GM19438 (cell line): ENCODE measurements at regions not wholly inside any gene's neighbourhood (a gene's known extent, or its start where the extent isn't known, plus 50 kb on each side); places are given as distances from the start of the nearest gene placed in this dataset.
A peak's percentile ranks its signal among the peaks of the same experiment; 100 is the strongest.

Source experiments
- ATAC-seq: cut with Tn5 transposase; IDR thresholded peaks from one replicate; pipeline ENCODE4 v1.9.1; 2021; ENCODE audit warnings: low read depth; ENCODE audit not compliant: unreplicated experiment

DNA sequence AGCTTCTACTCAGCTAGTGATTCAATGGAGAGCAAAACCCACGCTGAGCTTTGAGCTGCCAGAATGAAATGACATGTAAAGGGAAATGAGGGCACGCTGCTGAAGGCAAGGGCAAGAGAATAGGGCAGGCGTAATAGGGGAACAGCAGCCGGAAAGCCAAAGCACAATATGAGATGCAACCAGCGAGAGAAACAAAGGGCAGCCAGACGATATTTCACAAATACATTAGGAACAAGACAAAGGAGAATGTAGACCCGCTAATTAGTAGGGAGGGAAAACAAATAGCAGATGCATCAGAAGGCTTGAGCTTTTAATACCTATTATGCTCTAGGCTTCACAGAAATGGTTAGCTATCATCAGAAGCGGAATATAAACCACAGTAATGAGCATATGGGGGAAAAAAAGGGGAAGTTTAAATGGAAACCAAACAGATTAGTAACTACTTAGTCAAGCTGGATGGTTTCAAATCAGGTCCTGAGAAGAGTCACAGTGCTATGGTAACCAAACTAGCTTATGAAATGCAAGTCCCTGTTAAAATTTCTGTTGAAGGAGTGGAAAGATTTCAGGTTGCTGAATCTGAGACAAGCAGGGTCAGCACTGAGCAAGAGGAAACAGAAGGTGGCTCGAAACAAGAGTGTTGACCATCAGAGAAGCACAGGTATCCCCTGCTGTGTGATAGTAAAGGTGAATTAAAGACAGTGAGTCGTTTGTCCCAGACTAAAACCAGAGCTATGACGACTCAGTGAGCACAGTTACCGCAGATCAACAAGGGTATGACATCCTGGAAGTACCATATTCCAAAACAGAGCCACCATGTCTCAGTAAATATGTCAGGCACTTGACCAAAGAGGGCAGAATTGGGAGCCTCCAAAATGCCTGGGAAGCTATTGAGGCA, 496.9 kb upstream of the CELF2 start:
- peak; percentile 68 for ATAC-seq

DNA sequence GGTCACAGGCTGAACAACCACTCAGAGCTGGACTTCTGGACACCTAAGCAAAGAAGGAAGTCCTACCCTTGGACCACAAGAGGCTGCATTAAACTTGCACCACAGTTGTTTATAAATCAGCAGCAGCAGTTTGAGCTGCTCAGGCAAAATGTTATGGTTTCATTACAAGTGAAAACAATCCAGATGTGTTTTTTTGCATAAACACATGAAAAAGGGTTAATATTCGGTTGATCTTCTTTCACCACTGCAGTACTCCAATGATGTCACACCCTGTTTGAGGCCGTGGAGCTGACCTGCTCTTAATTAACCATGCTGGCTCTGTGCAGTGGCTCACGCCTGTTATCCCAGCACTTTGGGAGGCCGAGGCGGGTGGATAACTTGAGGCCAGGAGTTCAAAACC, 490.8 kb upstream of the CELF2 start:
- no peak for ATAC-seq

GRCh38 chr10:10527861-10528562, 489.7 kb upstream of the CELF2 start:
- ATAC-seq = no peak

GRCh38 chr10:10528563-10528910, 489.1 kb upstream of the CELF2 start:
- ATAC-seq = no peak

- no peak for ATAC-seq
These were observed 487.4 kb upstream of the CELF2 start for GRCh38 chr10:10530313-10530712.

GRCh38 chr10:10532236-10532635, 485.4 kb upstream of the CELF2 start:
- no peak for ATAC-seq

- no peak for ATAC-seq
These were observed 484.8 kb upstream of the CELF2 start for GRCh38 chr10:10532826-10533225.

DNA sequence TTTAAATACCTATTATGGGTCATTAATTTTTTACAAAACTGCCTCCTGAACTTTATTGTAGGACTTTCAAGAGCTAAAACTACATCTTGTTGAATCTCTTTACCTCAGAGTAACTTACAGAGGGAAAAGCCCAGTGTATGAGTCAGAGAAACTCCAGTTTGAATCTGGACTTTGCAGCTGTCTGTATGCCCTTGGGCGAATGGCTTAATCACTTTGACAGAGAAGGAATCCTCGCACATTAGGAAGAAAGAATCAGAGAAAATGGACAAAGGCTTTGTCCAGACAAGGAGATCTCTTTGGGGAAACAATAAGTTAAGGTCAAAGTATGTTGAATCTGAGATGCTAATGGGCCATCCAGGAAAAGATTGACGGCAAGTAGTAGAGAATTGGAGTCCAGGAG, 484.2 kb upstream of the CELF2 start:
- no peak for ATAC-seq

- ATAC-seq = no peak
These were observed 479.3 kb upstream of the CELF2 start for GRCh38 chr10:10538326-10538725.

GRCh38 chr10:10540398-10540797, 477.3 kb upstream of the CELF2 start:
- ATAC-seq = no peak

DNA sequence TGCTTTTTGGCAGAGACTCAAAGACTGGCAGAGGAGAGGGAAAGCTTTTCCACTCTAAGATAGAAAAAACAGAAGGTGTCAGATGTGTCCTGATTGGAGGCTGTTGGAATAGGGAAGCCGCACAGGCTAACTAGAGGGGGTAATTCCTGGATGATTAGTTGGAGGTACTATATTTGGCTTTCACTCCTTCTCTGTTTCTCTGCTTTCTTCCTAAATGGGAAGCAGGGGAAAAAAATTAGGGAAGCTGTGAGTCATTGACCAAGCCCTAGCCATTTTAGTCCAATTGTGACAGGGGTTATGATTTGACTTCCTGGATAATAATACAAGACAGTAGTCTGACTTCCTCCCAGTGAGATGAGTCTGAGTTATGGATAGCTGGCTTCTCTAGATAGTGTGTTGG, 475.2 kb upstream of the CELF2 start:
- no peak for ATAC-seq

DNA sequence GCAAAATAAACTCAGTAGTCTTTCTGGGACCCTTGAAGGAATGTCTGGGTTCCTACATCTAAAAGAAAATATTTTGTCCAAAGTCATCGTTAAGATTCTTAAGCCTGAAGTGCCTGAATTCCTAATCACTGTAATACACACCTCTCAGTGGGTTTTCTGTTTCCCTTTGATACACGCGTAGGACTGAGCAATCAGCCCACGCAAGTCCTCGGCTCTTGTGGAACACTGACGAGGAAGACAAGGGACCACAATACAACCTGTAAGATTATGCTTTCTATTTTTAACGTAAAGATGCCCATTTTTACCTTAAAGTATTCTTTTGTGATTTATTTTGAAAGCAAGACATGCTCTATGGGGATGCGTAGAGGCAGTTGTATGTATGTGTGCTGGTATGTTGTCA, 472.8 kb upstream of the CELF2 start:
- ATAC-seq = no peak

DNA sequence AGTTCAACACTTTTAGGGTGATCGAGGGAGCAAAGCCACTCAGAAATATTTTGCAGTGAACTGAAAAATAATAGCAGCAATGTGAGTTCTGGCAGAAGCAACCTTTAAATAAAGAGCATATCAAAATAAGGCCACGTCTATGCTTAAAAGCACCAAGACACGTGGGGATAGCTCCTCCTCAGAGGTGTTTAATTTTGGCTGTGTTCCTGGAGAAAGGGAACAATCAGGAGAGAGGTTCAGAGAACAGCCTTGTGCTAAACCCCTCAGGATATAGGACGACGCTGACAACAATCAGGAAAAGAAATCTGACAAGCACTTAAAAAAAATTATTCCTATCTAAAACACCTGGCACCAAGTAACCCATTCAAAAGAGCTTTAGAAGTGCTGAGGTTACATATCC, 471.9 kb upstream of the CELF2 start:
- ATAC-seq = no peak

DNA sequence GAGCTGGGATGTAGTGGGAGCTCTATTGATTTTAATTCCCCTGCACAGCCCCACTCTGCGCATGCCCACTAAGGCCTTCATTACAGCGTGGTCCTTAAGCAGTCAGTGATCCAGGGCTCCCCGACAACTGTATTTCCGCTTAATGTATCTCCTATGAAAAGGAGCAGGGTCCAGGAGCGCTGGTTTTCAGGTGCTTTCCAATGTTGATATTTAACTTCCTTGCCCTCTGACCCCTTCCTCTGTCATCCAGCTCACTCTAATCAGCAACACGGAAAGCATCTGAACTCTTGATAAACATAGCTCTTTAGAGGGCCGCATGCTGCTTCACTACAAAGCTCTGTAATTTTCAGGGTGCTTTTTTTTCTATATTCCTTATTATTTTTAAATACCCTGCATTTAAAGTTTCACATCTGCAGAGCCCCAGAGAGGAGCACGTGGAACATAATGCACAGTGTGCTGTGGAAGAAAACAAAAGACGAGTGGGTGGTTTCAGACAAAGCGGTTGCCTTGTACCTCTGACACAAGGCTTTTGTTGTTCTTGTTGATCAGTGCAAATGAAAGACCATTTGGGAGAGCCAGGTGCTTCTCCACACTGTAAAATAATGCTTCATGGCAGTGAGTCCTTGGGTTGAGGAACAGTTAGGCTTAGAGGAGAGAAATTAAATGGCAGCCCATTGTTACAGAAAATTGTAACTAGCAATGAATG, 465.9 kb upstream of the CELF2 start:
- no peak for ATAC-seq

DNA sequence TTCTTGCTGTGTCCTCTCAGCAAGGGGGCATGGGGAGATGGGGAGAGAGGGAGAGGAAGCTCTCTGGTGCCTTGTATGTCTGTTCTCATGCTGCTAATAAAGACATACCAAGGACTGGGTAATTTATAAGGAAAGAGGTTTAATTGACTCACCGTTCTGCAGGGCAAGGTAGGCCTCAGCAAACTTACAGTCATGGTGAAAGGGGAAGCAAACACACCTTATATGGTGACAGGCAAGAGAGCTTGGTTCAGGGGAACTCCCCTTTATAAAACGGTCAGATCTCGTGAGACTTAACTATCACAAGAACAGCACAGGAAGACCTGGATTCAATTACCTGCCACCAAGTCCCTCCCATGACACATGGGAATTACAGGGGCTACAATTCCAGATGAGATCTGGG, 464.7 kb upstream of the CELF2 start:
- ATAC-seq = no peak

- no peak for ATAC-seq
These were observed 453.4 kb upstream of the CELF2 start for GRCh38 chr10:10564081-10564794.

GRCh38 chr10:10576937-10577336, 440.7 kb upstream of the CELF2 start:
- ATAC-seq = no peak

DNA sequence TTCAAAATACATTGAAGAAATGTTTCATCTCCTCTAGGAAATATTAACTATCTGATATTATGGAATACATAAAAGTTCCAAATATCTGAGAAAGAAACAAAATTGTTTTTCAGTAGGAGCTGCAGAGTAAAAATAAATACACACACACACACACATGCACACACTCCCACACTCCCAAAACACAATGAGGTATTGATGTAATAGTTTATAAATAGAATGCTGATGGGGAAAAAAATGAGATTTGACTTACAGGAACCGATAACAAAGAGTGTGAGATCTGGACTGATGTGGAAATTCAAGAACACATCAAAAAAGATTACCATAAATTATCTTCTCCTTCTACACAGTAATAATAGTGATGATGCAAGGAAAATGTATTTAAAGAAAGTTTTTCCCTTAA, 438.0 kb upstream of the CELF2 start:
- no peak for ATAC-seq

DNA sequence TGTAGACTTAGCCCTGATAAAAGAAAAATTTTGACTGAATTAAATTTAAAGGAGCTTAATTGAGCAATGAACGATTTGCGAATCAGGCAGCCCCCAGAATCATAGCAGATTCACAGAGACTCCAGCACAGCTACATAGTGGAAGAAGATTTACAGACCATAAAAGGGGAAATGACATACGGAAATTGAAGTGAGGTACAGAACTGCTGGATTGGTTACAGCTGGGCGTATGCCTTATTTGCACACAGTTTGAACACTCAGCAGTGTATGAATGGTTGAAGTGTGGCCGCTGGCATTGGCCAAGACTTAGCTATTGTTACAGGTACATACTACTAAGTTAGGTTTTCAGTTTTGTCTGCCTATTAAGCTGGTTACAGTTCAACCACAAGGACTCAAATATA, 433.5 kb upstream of the CELF2 start:
- ATAC-seq = no peak

DNA sequence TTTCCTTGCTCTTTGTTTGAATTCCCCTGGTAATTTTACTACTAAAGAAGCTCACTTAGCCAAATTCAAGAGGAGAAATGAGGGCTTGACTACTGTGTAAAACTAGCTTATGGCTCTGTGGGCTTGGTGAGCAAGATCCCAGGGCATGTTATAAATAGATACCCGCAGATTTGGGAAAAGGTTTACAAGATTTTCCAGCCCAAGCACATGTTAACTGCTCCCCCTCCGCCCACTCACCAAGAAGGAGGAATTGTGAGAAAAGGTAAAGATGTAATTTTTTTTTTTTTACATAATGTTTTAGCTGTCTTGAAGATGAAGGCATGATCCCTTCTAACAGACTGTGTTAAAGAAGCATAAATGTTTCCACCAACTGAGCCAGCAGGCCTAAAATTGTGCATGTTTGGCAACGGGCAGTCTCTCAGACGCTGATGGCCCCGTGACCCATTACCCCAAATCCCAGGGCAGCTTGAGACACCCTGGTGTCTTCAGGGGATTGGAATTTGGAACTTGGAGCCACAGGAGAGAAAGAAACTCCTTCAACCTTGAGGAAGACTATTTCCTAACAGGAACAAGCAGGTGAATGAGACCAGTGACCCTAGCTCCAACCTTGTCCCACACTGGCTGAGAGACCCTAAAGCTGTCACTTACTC, 429.8 kb upstream of the CELF2 start:
- no peak for ATAC-seq
